GM23338 (cell line): ENCODE measurements at regions not wholly inside any gene's neighbourhood (a gene's known extent, or its start where the extent isn't known, plus 50 kb on each side); places are given as distances from the start of the nearest gene placed in this dataset.

ENCODE experiments used
- ATAC-seq: fragments of 200-7000 bp; cut with Tn5 transposase; 3 replicates; pipeline ENCODE4 v1.9.1; 2020
- DNase-seq: peaks from one replicate; pipeline ENCODE4 v3.0.0-alpha.2; 2015; ENCODE audit warnings: low spot score
- H2AFZ ChIP-seq: fragments of 200-600 bp; sonication (generic); 2 replicates; pipeline ENCODE4 v1.8.0; 2016; ENCODE audit warnings: antibody characterized with exemption, mild to moderate bottlenecking, moderate library complexity
- H3F3A ChIP-seq: fragments of 200-600 bp; sonication (generic); replicated peaks from 2 replicates; pipeline ENCODE4 v1.8.0; 2017; ENCODE audit warnings: antibody characterized with exemption, mixed run types, low read depth
- H3K27ac ChIP-seq: fragments of 200-600 bp; sonication (generic); 2 replicates; pipeline ENCODE4 v1.6.1; 2016; ENCODE audit warnings: low read depth
- H3K27me3 ChIP-seq: fragments of 200-600 bp; sonication (generic); 2 replicates; pipeline ENCODE4 v1.8.0; 2016; ENCODE audit warnings: mild to moderate bottlenecking, mixed run types, moderate library complexity; ENCODE audit not compliant: insufficient read depth
- H3K36me3 ChIP-seq: fragments of 200-600 bp; sonication (generic); 2 replicates; pipeline ENCODE4 v1.8.0; 2016; ENCODE audit warnings: mild to moderate bottlenecking; ENCODE audit not compliant: insufficient read depth
- H3K4me1 ChIP-seq: fragments of 200-600 bp; sonication (generic); 2 replicates; pipeline ENCODE4 v1.8.0; 2016; ENCODE audit warnings: mild to moderate bottlenecking, moderate library complexity; ENCODE audit not compliant: insufficient read depth
- H3K4me2 ChIP-seq: fragments of 200-600 bp; sonication (generic); 2 replicates; pipeline ENCODE4 v1.7.1; 2017; ENCODE audit warnings: mixed run types
- H3K4me3 ChIP-seq: fragments of 200-600 bp; sonication (generic); 2 replicates; pipeline ENCODE4 v1.6.1; 2016; ENCODE audit warnings: mixed run types
- H3K79me2 ChIP-seq: fragments of 200-600 bp; sonication (generic); replicated peaks from 2 replicates; pipeline ENCODE4 v1.8.0; 2017; ENCODE audit warnings: mild to moderate bottlenecking; ENCODE audit not compliant: insufficient read depth
- H3K9me2 ChIP-seq: fragments of 200-600 bp; sonication (generic); 2 replicates; pipeline ENCODE4 v1.8.0; 2017; ENCODE audit not compliant: insufficient read depth
- H4K20me1 ChIP-seq: fragments of 200-600 bp; sonication (generic); replicated peaks from 2 replicates; pipeline ENCODE4 v1.8.0; 2017; ENCODE audit warnings: mild to moderate bottlenecking; ENCODE audit not compliant: insufficient read depth
- H3K27ac Mint-ChIP-seq: 2 replicates; pipeline ENCODE4 v1.8.0; 2020; ENCODE audit warnings: inconsistent platforms, mild to moderate bottlenecking, moderate library complexity, mixed read lengths
- H3K27me3 Mint-ChIP-seq: 3 replicates; pipeline ENCODE4 v1.8.0; 2022; ENCODE audit warnings: low read depth, mild to moderate bottlenecking, moderate library complexity, mixed read lengths, inconsistent platforms; ENCODE audit not compliant: insufficient read depth, poor library complexity
- H3K36me3 Mint-ChIP-seq: 3 replicates; pipeline ENCODE4 v1.8.0; 2021; ENCODE audit warnings: low read depth, mild to moderate bottlenecking, inconsistent platforms, moderate library complexity, mixed read lengths
- H3K4me1 Mint-ChIP-seq: 3 replicates; pipeline ENCODE4 v1.8.0; 2020; ENCODE audit warnings: mild to moderate bottlenecking, inconsistent platforms, mixed read lengths
- H3K4me3 Mint-ChIP-seq: 3 replicates; pipeline ENCODE4 v1.8.0; 2021; ENCODE audit warnings: moderate library complexity, mild to moderate bottlenecking, inconsistent platforms, mixed read lengths
- H3K9me3 Mint-ChIP-seq: 3 replicates; pipeline ENCODE4 v1.8.0; 2020; ENCODE audit warnings: moderate library complexity, mild to moderate bottlenecking, inconsistent platforms, mixed read lengths
- CREB1 ChIP-seq: fragments of 250-450 bp; sonication (Bioruptor Pico); IDR thresholded peaks from 2 replicates; pipeline ENCODE4 v1.5.0; 2020; ENCODE audit warnings: low read depth, mild to moderate bottlenecking, moderate library complexity
- EZH2 ChIP-seq: fragments of 200-600 bp; sonication (generic); IDR thresholded peaks from one replicate; pipeline ENCODE4 v1.8.0; 2017; ENCODE audit warnings: antibody characterized with exemption, mild to moderate bottlenecking, low read depth; ENCODE audit not compliant: unreplicated experiment
- EZH2phosphoT487 ChIP-seq: fragments of 200-600 bp; sonication (generic); IDR thresholded peaks from one replicate; pipeline ENCODE4 v1.8.1; 2018; ENCODE audit warnings: antibody characterized with exemption; ENCODE audit not compliant: unreplicated experiment
- JUNB ChIP-seq: IDR thresholded peaks from one replicate; pipeline ENCODE4 v1.6.1; 2016; ENCODE audit warnings: antibody characterized with exemption; ENCODE audit not compliant: unreplicated experiment
- NANOG ChIP-seq: IDR thresholded peaks from 2 replicates; pipeline ENCODE4 v1.6.1; 2016; ENCODE audit warnings: antibody characterized with exemption, borderline replicate concordance
- POLR2AphosphoS5 ChIP-seq: IDR thresholded peaks from 2 replicates; pipeline ENCODE4 v1.6.1; 2016; ENCODE audit warnings: antibody characterized with exemption, low read depth
- STAT1 ChIP-seq: IDR thresholded peaks from one replicate; pipeline ENCODE4 v1.6.1; 2016; ENCODE audit warnings: antibody characterized with exemption; ENCODE audit not compliant: unreplicated experiment
- ZNF114 ChIP-seq: fragments of 250-450 bp; sonication (Bioruptor Pico); IDR thresholded peaks from 2 replicates; pipeline ENCODE4 v1.5.0; 2020; ENCODE audit warnings: mild to moderate bottlenecking, moderate library complexity
- TF ChIP-seq, protein P1 (sequence below): IDR thresholded peaks from one replicate; pipeline ENCODE4 v1.6.1; 2018; ENCODE audit warnings: antibody characterized with exemption; ENCODE audit not compliant: unreplicated experiment
- TF ChIP-seq, protein P2 (sequence below), 2 experiments: fragments of 200-600 bp in 1 of 2; sonication (generic) in 1 of 2; conservative IDR thresholded peaks; 2 replicates each; pipeline versions ENCODE4 v1.5.1 to v1.6.1; 2016 to 2017; ENCODE audit warnings: antibody characterized with exemption in 2 of 2, low read depth in 2 of 2, mild to moderate bottlenecking in 2 of 2, moderate library complexity in 1 of 2
- TF ChIP-seq, protein P3 (sequence below): IDR thresholded peaks from 2 replicates; pipeline ENCODE4 v1.6.1; 2016; ENCODE audit warnings: antibody characterized with exemption
- TF ChIP-seq, protein P4 (sequence below): fragments of 250-450 bp; sonication (Bioruptor Pico); IDR thresholded peaks from 2 replicates; pipeline ENCODE4 v1.5.0; 2020; ENCODE audit warnings: mild to moderate bottlenecking, moderate library complexity

DNA sequence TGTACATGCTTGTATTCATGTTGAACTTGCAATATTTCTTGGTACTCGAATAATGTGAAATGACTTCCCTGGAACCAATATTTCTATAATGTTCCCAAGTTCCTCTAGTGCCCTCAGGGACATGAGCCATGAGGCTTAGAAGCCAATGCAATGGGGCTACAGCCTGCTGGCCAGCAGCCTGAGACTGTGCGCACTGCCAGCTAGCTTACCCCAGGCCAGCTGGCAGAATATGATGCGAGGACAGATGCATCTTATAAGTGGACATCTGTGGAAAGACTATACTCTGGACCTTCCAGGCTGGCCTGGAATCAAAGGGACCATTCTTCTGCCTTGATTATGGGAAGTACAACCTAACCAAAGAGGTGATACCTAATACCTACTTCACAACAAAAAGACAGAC lies 1862.0 kb upstream of the ACO1 start:
- TF ChIP-seq, protein P1, sequence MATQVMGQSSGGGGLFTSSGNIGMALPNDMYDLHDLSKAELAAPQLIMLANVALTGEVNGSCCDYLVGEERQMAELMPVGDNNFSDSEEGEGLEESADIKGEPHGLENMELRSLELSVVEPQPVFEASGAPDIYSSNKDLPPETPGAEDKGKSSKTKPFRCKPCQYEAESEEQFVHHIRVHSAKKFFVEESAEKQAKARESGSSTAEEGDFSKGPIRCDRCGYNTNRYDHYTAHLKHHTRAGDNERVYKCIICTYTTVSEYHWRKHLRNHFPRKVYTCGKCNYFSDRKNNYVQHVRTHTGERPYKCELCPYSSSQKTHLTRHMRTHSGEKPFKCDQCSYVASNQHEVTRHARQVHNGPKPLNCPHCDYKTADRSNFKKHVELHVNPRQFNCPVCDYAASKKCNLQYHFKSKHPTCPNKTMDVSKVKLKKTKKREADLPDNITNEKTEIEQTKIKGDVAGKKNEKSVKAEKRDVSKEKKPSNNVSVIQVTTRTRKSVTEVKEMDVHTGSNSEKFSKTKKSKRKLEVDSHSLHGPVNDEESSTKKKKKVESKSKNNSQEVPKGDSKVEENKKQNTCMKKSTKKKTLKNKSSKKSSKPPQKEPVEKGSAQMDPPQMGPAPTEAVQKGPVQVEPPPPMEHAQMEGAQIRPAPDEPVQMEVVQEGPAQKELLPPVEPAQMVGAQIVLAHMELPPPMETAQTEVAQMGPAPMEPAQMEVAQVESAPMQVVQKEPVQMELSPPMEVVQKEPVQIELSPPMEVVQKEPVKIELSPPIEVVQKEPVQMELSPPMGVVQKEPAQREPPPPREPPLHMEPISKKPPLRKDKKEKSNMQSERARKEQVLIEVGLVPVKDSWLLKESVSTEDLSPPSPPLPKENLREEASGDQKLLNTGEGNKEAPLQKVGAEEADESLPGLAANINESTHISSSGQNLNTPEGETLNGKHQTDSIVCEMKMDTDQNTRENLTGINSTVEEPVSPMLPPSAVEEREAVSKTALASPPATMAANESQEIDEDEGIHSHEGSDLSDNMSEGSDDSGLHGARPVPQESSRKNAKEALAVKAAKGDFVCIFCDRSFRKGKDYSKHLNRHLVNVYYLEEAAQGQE = no peak
- TF ChIP-seq NANOG = no peak
- TF ChIP-seq, protein P2, sequence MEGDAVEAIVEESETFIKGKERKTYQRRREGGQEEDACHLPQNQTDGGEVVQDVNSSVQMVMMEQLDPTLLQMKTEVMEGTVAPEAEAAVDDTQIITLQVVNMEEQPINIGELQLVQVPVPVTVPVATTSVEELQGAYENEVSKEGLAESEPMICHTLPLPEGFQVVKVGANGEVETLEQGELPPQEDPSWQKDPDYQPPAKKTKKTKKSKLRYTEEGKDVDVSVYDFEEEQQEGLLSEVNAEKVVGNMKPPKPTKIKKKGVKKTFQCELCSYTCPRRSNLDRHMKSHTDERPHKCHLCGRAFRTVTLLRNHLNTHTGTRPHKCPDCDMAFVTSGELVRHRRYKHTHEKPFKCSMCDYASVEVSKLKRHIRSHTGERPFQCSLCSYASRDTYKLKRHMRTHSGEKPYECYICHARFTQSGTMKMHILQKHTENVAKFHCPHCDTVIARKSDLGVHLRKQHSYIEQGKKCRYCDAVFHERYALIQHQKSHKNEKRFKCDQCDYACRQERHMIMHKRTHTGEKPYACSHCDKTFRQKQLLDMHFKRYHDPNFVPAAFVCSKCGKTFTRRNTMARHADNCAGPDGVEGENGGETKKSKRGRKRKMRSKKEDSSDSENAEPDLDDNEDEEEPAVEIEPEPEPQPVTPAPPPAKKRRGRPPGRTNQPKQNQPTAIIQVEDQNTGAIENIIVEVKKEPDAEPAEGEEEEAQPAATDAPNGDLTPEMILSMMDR (conservative IDR thresholded peaks at IDR 0.05; ENCODE audit: low read depth in 2 of 2) = no peak
- no peak for TF ChIP-seq ZNF114
- no peak for TF ChIP-seq JUNB
- no peak for TF ChIP-seq POLR2AphosphoS5
- no peak for TF ChIP-seq CREB1 (CRISPR knock-in tag)
- no peak for TF ChIP-seq EZH2
- TF ChIP-seq EZH2phosphoT487 = no peak
- no peak for TF ChIP-seq STAT1
- TF ChIP-seq, protein P3, sequence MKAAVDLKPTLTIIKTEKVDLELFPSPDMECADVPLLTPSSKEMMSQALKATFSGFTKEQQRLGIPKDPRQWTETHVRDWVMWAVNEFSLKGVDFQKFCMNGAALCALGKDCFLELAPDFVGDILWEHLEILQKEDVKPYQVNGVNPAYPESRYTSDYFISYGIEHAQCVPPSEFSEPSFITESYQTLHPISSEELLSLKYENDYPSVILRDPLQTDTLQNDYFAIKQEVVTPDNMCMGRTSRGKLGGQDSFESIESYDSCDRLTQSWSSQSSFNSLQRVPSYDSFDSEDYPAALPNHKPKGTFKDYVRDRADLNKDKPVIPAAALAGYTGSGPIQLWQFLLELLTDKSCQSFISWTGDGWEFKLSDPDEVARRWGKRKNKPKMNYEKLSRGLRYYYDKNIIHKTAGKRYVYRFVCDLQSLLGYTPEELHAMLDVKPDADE = no peak
- Mint-ChIP-seq H3K4me3 (no peak overlapping the region), H3K9me3 (no peaks in the 10 kb centered on the region)

DNA sequence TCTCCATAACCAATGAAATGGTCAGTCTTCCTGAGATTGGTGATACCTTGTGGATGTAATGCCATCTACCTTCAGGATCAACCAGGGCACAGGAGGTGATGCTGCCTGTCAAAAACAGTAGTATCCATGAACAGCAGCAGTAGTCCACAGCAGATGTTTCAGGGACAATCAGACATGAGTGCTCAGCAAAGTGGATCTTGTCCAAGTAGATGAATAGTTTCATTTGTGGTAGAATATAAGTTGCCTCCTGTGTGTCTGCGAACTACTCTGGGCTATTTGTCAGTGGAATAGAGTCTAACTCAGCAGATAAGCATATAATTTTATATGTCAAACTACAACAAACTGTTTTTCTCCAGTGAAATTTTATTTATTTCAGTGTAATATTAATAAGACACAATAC lies 1860.1 kb upstream of the ACO1 start:
- H3K4me1 Mint-ChIP-seq = no peaks in the 10 kb centered on the region
- no peak overlapping the region for H3K27ac ChIP-seq
- H3K4me3 ChIP-seq = no peak overlapping the region
- no peaks in the 10 kb centered on the region for H4K20me1 ChIP-seq
- no peak overlapping the region for H2AFZ ChIP-seq
- H3K9me2 ChIP-seq = peaks cover 5% of the 10 kb centered on the region; the same call in 1 of the 2 replicates
- no peak overlapping the region for H3K27ac Mint-ChIP-seq
- no peaks in the 10 kb centered on the region for H3K27me3 Mint-ChIP-seq
- no peaks in the 10 kb centered on the region for H3K27me3 ChIP-seq
- H3K4me2 ChIP-seq = no peak overlapping the region
- H3K36me3 Mint-ChIP-seq = no peaks in the 10 kb centered on the region
- H3K36me3 ChIP-seq = no peaks in the 10 kb centered on the region
- H3K79me2 ChIP-seq = no peaks in the 10 kb centered on the region
- no peaks in the 10 kb centered on the region for H3K9me3 Mint-ChIP-seq
- ATAC-seq (no peak), DNase-seq (no peak)
- H3K4me3 Mint-ChIP-seq = no peak overlapping the region
- no peaks in the 10 kb centered on the region for H3K4me1 ChIP-seq
- no peaks in the 10 kb centered on the region for H3F3A ChIP-seq
- TF ChIP-seq, protein P4, sequence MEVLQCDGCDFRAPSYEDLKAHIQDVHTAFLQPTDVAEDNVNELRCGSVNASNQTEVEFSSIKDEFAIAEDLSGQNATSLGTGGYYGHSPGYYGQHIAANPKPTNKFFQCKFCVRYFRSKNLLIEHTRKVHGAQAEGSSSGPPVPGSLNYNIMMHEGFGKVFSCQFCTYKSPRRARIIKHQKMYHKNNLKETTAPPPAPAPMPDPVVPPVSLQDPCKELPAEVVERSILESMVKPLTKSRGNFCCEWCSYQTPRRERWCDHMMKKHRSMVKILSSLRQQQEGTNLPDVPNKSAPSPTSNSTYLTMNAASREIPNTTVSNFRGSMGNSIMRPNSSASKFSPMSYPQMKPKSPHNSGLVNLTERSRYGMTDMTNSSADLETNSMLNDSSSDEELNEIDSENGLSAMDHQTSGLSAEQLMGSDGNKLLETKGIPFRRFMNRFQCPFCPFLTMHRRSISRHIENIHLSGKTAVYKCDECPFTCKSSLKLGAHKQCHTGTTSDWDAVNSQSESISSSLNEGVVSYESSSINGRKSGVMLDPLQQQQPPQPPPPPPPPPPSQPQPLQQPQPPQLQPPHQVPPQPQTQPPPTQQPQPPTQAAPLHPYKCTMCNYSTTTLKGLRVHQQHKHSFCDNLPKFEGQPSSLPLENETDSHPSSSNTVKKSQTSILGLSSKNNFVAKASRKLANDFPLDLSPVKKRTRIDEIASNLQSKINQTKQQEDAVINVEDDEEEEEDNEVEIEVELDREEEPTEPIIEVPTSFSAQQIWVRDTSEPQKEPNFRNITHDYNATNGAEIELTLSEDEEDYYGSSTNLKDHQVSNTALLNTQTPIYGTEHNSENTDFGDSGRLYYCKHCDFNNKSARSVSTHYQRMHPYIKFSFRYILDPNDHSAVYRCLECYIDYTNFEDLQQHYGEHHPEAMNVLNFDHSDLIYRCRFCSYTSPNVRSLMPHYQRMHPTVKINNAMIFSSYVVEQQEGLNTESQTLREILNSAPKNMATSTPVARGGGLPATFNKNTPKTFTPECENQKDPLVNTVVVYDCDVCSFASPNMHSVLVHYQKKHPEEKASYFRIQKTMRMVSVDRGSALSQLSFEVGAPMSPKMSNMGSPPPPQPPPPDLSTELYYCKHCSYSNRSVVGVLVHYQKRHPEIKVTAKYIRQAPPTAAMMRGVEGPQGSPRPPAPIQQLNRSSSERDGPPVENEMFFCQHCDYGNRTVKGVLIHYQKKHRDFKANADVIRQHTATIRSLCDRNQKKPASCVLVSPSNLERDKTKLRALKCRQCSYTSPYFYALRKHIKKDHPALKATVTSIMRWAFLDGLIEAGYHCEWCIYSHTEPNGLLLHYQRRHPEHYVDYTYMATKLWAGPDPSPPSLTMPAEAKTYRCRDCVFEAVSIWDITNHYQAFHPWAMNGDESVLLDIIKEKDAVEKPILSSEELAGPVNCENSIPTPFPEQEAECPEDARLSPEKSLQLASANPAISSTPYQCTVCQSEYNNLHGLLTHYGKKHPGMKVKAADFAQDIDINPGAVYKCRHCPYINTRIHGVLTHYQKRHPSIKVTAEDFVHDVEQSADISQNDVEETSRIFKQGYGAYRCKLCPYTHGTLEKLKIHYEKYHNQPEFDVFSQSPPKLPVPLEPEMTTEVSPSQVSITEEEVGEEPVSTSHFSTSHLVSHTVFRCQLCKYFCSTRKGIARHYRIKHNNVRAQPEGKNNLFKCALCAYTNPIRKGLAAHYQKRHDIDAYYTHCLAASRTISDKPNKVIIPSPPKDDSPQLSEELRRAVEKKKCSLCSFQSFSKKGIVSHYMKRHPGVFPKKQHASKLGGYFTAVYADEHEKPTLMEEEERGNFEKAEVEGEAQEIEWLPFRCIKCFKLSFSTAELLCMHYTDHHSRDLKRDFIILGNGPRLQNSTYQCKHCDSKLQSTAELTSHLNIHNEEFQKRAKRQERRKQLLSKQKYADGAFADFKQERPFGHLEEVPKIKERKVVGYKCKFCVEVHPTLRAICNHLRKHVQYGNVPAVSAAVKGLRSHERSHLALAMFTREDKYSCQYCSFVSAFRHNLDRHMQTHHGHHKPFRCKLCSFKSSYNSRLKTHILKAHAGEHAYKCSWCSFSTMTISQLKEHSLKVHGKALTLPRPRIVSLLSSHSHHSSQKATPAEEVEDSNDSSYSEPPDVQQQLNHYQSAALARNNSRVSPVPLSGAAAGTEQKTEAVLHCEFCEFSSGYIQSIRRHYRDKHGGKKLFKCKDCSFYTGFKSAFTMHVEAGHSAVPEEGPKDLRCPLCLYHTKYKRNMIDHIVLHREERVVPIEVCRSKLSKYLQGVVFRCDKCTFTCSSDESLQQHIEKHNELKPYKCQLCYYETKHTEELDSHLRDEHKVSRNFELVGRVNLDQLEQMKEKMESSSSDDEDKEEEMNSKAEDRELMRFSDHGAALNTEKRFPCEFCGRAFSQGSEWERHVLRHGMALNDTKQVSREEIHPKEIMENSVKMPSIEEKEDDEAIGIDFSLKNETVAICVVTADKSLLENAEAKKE (CRISPR knock-in tag) = no peak

More for the DNA sequence above, 1862.0 kb upstream of the ACO1 start:
- H3K9me2 ChIP-seq = peaks cover 5% of the 10 kb centered on the region; the same call in 1 of the 2 replicates
- no peak overlapping the region for H3K4me2 ChIP-seq
- H3K4me3 ChIP-seq = no peak overlapping the region
- no peaks in the 10 kb centered on the region for H3K36me3 ChIP-seq
- H3K79me2 ChIP-seq = no peaks in the 10 kb centered on the region
- no peak overlapping the region for H3K27ac ChIP-seq
- no peaks in the 10 kb centered on the region for H3K4me1 ChIP-seq
- Mint-ChIP-seq H3K36me3 (no peaks in the 10 kb centered on the region), H3K27ac (no peak overlapping the region), H3K27me3 (no peaks in the 10 kb centered on the region), H3K4me1 (no peaks in the 10 kb centered on the region)
- DNase-seq (no peak), ATAC-seq (no peak)
- H3K27me3 ChIP-seq = no peaks in the 10 kb centered on the region
- H4K20me1 ChIP-seq = no peaks in the 10 kb centered on the region
- H3F3A ChIP-seq = no peaks in the 10 kb centered on the region
- H2AFZ ChIP-seq = no peak overlapping the region
